GM18520 (cell line): ENCODE measurements at regions not wholly inside any gene's neighbourhood (a gene's known extent, or its start where the extent isn't known, plus 50 kb on each side); places are given as distances from the start of the nearest gene placed in this dataset.
A peak's percentile ranks its signal among the peaks of the same experiment; 100 is the strongest.

Experiments
- ATAC-seq: cut with Tn5 transposase; IDR thresholded peaks from one replicate; pipeline ENCODE4 v1.9.1; 2021; ENCODE audit not compliant: unreplicated experiment

DNA sequence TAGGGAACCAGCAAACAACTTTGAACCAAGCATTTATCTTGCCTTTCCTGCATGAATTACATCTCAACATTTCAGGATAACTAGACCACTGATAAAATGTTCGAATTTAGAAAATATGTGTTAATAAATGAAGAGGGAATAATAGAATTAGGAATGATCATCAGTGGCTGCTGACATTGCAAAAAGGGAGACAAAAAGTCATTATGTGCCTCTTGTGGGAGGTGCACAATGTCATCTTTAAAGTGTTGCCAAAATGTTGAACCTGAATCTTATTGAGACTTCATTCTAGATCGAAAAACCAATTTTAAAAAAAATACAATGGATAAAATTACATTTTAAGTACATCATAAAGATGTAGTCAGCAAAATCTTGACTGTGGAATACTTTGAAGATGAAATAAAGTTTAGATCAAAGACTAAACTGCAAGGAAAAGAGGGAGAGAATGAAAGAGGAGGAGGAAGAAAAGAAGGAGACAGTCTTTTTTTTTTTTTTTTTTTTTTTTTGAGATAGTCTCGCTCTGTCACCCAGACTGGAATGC, 299.3 kb downstream of the FBXW7 start:
- ATAC-seq, result no peak

- ATAC-seq, result no peak
Measured at GRCh38 chr4:152235718-152236117, 300.2 kb downstream of the FBXW7 start.

DNA sequence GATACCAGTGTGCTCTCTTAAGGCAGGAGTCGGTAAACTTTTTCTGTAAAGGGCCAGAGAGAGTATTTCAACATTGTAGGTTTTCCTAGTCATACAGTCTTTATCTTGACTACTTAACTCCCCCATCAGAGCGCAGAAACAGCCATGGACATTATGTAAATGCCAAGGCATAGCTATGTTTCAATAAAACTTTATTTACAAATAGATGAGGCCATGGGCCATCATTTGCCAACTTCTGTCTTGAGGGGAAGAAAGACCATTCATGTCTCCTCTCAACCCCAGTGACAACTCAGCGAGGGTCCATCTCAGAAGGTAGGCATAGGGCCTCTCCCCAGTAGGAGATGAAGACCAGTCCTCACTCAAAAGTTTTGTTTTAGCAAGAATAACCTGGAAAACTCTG, 301.3 kb downstream of the FBXW7 start:
- ATAC-seq, result no peak

DNA sequence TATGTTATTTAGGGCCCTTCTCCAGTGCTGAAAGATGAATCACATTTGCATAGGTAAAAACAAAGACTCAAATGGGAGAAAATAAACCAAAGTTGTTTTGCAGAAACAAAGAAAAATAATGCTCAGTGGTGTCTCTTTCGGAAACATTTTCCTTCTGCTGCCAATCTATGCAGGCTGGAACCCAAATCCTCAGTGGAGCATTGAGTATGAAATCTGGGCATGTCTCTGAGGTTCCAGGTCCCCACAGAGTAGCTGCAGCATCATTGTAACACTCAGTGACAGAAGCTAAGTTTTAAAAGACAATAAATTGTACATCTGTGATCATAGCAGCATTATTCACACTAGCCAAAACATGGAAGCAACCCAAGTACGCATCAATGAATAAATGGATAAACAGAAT, 303.6 kb downstream of the FBXW7 start:
- ATAC-seq, result no peak

DNA sequence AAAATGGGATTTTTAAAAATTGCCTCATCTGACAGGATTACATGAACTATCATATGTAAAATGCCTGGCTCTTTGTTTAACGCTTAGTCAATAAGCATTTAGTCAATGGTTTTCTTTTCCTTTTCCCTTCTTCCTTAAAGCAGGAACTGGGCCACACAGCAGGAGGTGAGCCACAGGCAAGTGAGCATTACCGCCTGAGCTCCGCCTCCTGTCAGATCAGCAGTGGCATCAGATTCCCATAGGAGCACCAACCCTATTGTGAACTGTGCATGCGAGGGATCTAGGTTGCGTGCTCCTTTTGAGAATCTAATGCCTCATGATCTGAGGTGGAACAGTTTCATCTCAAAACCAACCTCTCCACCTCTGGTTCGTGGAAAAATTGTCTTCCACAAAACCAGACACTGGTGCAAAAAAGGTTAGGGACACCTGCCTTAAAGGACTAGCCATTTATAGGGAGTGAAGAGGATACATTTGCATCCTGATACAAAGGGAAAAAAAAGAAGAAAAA, 306.1 kb downstream of the FBXW7 start:
- no peak for ATAC-seq

DNA sequence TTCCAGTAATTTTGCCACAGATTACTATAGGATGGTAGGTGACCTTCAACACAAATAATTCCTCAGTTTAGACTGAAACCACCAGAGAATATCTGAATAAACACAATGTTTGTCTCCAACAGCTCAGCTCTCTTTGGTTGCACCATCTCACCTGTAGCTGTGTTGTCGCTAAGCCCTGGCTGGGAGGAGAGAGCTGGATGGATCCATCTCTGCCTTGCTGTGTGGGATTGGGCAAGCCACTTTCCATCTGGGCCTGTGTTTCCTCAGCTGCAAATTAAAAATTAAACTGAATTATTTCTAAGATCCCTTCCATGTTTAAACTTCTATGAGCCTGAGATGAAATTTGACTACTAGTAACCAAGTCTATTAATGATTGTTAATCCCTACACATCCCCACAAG, 310.2 kb downstream of the FBXW7 start:
- ATAC-seq, result no peak

- ATAC-seq, result no peak
Measured at GRCh38 chr4:152224721-152225420, 311.0 kb downstream of the FBXW7 start.

DNA sequence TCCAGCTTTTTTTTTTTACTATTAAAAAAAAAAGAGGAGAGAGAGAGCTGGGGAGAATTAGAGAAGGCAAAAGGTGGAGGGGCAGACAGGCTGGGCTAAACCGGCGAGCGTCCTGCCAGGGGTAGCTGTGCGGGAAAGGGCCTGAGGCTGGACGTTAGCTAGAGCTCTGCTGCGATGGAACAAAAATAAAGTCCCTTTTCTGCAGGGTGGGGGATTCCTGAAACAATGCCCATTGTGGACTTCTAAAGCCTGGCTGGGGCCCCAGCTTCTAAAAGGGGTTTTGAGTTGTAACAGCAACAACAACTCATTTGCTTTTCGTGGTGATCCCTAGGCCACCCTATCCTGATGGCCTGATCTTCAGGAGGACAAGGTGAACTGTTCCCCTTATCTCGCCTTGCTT, 311.7 kb downstream of the FBXW7 start:
- no peak for ATAC-seq

DNA sequence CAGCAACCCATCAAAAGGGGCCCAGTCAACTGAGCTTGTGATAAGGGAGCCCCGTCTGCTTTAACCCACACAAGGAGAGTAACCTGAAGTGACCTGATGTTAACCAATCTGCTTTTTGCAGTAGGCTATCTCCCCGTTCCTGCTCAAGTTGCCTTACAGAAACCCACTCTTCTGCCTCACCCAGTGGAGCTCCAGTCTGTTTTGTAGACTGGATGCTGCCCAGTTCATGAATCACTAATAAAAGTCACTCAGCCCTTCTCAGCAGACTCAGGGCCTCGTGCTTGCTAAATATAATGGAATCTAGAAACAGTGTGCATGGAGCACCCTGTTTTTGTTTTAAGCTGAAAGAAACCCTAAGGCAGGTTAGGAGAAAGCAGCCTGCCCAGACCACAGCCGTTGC, 312.3 kb downstream of the FBXW7 start:
- no peak for ATAC-seq

DNA sequence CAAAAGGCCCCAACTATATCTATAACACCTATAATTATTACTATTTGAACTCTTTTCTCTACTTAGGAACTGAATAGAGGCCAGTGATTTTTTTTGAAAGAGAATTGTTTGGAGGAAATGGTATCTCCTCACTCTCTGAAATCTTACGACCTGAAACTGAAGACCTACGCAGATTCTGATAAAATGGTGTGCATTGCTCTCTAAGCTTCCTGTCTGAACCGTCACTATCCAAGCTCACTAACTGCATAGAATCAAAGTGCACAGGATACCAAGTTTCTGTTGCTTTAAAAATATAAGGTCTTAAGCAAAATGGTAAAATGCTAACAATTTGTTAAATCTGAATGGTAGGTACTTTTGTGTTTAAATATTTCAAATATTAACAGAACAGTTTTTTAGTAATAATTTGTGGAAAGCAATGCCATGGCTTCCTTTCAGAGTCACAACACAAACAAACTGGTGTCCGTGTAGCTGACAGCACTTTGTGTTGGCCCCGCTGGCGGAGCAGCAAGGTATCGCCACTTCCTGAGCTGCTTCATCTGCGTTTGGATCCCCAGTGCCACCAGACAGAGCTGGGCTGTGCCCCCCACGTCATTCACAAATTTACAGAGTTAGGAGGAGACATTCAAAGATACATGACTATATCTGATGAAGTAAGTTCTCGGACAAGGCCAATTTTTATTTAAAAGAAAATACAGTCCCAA, 313.9 kb downstream of the FBXW7 start:
- ATAC-seq, result no peak

- ATAC-seq, result peak; percentile 68
Measured at GRCh38 chr4:152220201-152220666, 315.7 kb downstream of the FBXW7 start.

DNA sequence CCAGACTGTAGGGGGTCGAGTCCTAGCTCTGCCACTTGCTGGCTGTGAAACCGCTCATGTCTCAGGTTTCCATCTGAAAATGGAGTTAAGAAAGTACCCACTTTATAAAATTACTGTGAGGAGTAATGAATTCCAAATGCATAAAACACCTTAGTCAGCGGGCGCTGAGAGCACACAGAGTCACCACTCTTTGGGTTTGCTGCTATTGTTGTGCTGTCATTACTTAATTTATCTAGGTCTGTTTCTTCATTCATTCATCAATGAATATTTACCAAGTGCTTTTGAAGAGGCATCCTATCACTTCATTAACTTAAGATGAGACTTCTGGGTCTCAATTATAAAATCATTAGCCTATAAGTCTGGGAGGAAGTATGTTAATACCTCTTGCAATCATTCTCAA, 317.3 kb downstream of the FBXW7 start:
- no peak for ATAC-seq

DNA sequence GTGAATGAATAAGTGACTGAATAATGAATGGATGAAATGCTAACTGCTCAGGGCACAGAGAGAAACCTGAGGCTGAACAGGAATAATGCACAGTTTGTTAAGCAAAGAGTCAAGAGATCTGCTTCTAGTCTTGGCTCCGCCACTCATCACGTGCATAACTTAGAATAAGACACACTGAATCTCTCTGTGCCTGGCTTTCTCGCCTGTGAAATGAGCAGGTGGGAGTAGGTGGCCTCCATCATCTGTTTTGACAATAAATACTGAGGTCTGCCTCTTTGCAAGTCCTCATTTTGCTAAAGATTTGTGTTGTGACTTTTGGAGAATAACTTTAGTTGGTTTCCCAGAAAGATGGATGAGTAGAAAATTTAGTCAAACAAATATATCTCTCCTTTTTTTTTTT, 318.0 kb downstream of the FBXW7 start:
- no peak for ATAC-seq

DNA sequence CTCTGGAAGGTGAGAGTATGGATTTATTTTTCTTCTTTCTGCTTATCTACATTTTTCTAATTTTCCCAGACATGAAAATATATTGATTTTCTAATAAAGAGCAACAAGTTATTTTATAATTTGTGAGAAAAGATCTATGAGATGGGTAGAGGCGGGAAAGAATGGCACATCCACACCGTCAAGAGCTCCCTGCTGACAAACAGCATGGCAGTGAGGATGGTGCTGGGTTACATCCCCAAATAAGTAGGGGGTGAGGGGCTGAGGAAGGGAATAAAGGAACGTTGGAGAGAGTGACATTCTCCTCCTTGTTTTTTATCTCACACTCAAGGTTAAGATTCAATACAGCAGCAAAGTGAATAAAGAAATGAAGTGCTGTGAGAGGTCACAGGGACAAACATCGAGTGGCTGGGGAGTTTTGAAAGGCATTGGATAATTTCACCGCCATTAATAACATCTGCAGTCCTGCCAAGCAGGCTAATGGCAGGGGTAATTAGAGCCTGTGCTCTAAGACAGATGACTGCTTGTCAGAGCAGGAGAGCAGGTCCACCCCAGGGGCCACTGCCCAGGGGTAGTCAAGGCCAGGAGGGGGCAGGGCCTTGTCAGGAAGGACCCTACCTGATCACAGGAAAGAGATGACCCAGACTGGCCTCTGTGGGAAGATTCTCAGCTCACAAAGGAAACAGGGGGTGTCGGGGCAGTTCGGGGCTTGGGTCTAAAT, 323.8 kb downstream of the FBXW7 start:
- ATAC-seq, result no peak

GRCh38 chr4:152209772-152210493, 326.0 kb downstream of the FBXW7 start:
- ATAC-seq, result peak; percentile 71

- no peak for ATAC-seq
Measured at GRCh38 chr4:152207378-152207720, 328.5 kb downstream of the FBXW7 start.

DNA sequence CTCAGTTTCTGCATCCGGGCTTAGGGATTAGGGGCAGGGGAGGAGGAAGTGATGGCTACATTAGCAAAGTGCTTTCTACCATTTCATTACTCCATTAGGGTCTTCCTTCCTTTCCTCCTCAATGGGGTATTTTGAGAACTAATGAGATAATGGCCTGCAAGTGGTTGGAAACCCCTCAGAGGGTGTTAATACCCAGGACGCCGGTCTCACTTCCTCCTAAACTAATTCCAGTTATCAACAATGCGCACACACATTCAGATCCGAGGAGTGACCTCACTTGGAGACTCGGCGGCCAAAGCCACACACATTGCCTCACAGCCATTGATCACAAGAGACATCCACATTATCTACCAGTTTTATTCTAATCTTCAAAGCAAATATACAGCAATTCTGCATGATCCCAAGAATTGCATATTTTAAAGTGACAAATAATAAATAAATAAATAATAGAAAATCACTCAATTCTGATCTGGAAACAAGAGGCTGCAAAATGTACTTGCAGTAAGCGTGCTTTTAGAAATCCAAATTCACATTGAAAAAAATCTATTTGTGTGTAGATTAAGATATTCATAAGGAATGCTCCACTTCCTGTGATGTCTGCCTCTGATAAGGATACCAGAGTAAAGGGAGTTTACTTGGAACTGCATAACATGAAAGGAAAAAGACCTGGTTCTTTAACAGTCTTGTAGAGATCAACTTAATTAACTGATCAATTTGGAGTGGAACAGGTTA, 329.1 kb downstream of the FBXW7 start:
- ATAC-seq, result no peak

- ATAC-seq, result no peak
Measured at GRCh38 chr4:152206185-152206584, 329.7 kb downstream of the FBXW7 start.

GRCh38 chr4:152202415-152202814, 333.5 kb downstream of the FBXW7 start:
- ATAC-seq, result no peak
